ENCODE measurements at regions not wholly inside any gene's neighbourhood (a gene's known extent, or its start where the extent isn't known, plus 50 kb on each side); places are given as distances from the start of the nearest gene placed in this dataset.
A peak's percentile ranks its signal among the peaks of the same experiment; 100 is the strongest.
"Not testable (repeated sequence)": the region's sequence is repeated elsewhere in the genome, so short reads cannot be mapped to it uniquely, and the experiment has no call there.

GRCh38 chr9:129552064-129552463 is 68.8 kb downstream of the C9orf50 start:
- H3K4me3 Mint-ChIP-seq (ENCODE audit: unreplicated experiment): no peak overlapping the region
- no peaks in the 10 kb centered on the region for H3K9me3 Mint-ChIP-seq (ENCODE audit: low read depth)
- DNase-seq (ENCODE audit: low spot score): peak; percentile 39
- H3K4me1 Mint-ChIP-seq (ENCODE audit: low read depth): peaks cover 25% of the 10 kb centered on the region
- TF ChIP-seq CTCF (IDR thresholded peaks at IDR 0.05): no peak
- H3K36me3 Mint-ChIP-seq (ENCODE audit: low read depth): no peaks in the 10 kb centered on the region
- no peak overlapping the region for H3K27ac Mint-ChIP-seq (ENCODE audit: unreplicated experiment)
- no peaks in the 10 kb centered on the region for H3K27me3 Mint-ChIP-seq (ENCODE audit: low read depth)

GRCh38 chr9:129551393-129551973 is 69.4 kb downstream of the C9orf50 start:
- H3K27me3 Mint-ChIP-seq (ENCODE audit: low read depth): no peaks in the 10 kb centered on the region
- no peak for TF ChIP-seq CTCF (IDR thresholded peaks at IDR 0.05)
- peak; percentile 52 for DNase-seq (ENCODE audit: low spot score)
- H3K4me3 Mint-ChIP-seq (ENCODE audit: unreplicated experiment): no peak overlapping the region
- H3K36me3 Mint-ChIP-seq (ENCODE audit: low read depth): no peaks in the 10 kb centered on the region
- H3K4me1 Mint-ChIP-seq (ENCODE audit: low read depth): peaks cover 20% of the 10 kb centered on the region
- no peaks in the 10 kb centered on the region for H3K9me3 Mint-ChIP-seq (ENCODE audit: low read depth)
- H3K27ac Mint-ChIP-seq (ENCODE audit: unreplicated experiment): no peak overlapping the region

- H3K4me3 Mint-ChIP-seq (ENCODE audit: unreplicated experiment): peak overlapping the region; percentile 71
- peak; percentile 24 for DNase-seq (ENCODE audit: low spot score)
- not testable (repeated sequence) for H3K36me3 Mint-ChIP-seq (ENCODE audit: low read depth); H3K27me3 Mint-ChIP-seq (ENCODE audit: low read depth); H3K9me3 Mint-ChIP-seq (ENCODE audit: low read depth); H3K27ac Mint-ChIP-seq (ENCODE audit: unreplicated experiment)
- peaks cover 16% of the 10 kb centered on the region for H3K4me1 Mint-ChIP-seq (ENCODE audit: low read depth)
Measured at GRCh38 chr9:129550977-129551376, 69.9 kb downstream of the C9orf50 start.

- H3K36me3 Mint-ChIP-seq (ENCODE audit: low read depth): no peaks in the 10 kb centered on the region
- no peaks in the 10 kb centered on the region for H3K9me3 Mint-ChIP-seq (ENCODE audit: low read depth)
- no peak for DNase-seq (ENCODE audit: low spot score)
- peaks cover 16% of the 10 kb centered on the region for H3K4me1 Mint-ChIP-seq (ENCODE audit: low read depth)
- peak; percentile 13 for TF ChIP-seq CTCF (IDR thresholded peaks at IDR 0.05)
- H3K27me3 Mint-ChIP-seq (ENCODE audit: low read depth): no peaks in the 10 kb centered on the region
- no peak overlapping the region for H3K27ac Mint-ChIP-seq (ENCODE audit: unreplicated experiment)
- H3K4me3 Mint-ChIP-seq (ENCODE audit: unreplicated experiment): peak overlapping the region; percentile 71
Measured at GRCh38 chr9:129550199-129550839, 70.6 kb downstream of the C9orf50 start.

GRCh38 chr9:129549684-129550083 is 71.2 kb downstream of the C9orf50 start:
- no peaks in the 10 kb centered on the region for H3K9me3 Mint-ChIP-seq (ENCODE audit: low read depth)
- TF ChIP-seq CTCF (IDR thresholded peaks at IDR 0.05): no peak
- no peak for DNase-seq (ENCODE audit: low spot score)
- H3K4me1 Mint-ChIP-seq (ENCODE audit: low read depth): peaks cover 23% of the 10 kb centered on the region
- peak overlapping the region; percentile 68 for H3K4me3 Mint-ChIP-seq (ENCODE audit: unreplicated experiment)
- H3K27ac Mint-ChIP-seq (ENCODE audit: unreplicated experiment): peak overlapping the region; percentile 27
- no peaks in the 10 kb centered on the region for H3K36me3 Mint-ChIP-seq (ENCODE audit: low read depth)
- H3K27me3 Mint-ChIP-seq (ENCODE audit: low read depth): no peaks in the 10 kb centered on the region

- DNase-seq (ENCODE audit: low spot score): no peak
- Mint-ChIP-seq H3K27me3 (ENCODE audit: low read depth) (no peaks in the 10 kb centered on the region), H3K4me1 (ENCODE audit: low read depth) (peaks cover 23% of the 10 kb centered on the region), H3K27ac (ENCODE audit: unreplicated experiment) (peak overlapping the region; percentile 27), H3K36me3 (ENCODE audit: low read depth) (no peaks in the 10 kb centered on the region), H3K4me3 (ENCODE audit: unreplicated experiment) (peak overlapping the region; percentile 68), H3K9me3 (ENCODE audit: low read depth) (no peaks in the 10 kb centered on the region)
- no peak for TF ChIP-seq CTCF (IDR thresholded peaks at IDR 0.05)
Measured at GRCh38 chr9:129549139-129549538, 71.8 kb downstream of the C9orf50 start.

Measured in chondrocyte (in vitro differentiated cells).